ENCODE measurements at regions not wholly inside any gene's neighbourhood (a gene's known extent, or its start where the extent isn't known, plus 50 kb on each side); places are given as distances from the start of the nearest gene placed in this dataset.
A peak's percentile ranks its signal among the peaks of the same experiment; 100 is the strongest.

DNA sequence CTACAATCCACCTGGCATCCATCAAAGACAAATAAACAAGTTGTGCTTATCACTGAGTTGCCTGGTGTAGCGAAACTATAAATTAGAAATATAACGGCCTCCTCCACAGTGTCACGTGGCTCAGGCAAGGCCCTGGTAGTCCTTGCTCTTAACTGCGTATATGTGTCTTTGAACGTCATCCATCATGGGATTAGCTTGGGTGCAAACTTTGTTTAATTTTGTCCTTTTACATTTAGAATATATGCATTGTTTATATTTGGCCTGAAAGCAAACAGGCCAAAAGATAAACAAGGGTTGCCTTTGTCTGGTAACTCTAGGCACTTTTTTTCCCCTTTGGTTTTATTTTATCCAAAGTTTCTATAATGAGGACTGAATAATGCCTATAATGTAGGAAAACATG is 184.9 kb downstream of the KIT start:
- Histone ChIP-seq H3K27ac (no peak overlapping the region), H3K4me3 (no peak overlapping the region), H3K36me3 (no peaks in the 10 kb centered on the region), H3K27me3 (replicated peaks in 1 of 7) (no peaks in the 10 kb centered on the region), H3K9me3 (no peaks in the 10 kb centered on the region), H3K4me1 (no peaks in the 10 kb centered on the region)
- intact Hi-C loops (cut with DNase I; ENCODE audit: low total_unique reads) = no loop called here
- no peak for DNase-seq
- TF ChIP-seq POLR2A (IDR thresholded peaks at IDR 0.05) = no peak
- TF ChIP-seq, protein P1, sequence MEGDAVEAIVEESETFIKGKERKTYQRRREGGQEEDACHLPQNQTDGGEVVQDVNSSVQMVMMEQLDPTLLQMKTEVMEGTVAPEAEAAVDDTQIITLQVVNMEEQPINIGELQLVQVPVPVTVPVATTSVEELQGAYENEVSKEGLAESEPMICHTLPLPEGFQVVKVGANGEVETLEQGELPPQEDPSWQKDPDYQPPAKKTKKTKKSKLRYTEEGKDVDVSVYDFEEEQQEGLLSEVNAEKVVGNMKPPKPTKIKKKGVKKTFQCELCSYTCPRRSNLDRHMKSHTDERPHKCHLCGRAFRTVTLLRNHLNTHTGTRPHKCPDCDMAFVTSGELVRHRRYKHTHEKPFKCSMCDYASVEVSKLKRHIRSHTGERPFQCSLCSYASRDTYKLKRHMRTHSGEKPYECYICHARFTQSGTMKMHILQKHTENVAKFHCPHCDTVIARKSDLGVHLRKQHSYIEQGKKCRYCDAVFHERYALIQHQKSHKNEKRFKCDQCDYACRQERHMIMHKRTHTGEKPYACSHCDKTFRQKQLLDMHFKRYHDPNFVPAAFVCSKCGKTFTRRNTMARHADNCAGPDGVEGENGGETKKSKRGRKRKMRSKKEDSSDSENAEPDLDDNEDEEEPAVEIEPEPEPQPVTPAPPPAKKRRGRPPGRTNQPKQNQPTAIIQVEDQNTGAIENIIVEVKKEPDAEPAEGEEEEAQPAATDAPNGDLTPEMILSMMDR (IDR thresholded peaks at IDR 0.05 in 8 of 11, conservative IDR thresholded peaks at IDR 0.05 in 3 of 11) = no peak
- no peak for TF ChIP-seq POLR2AphosphoS5 (IDR thresholded peaks at IDR 0.05)
- WGBS, 5 donors = 86 to 99% (median 92%) methylated on average over 5 of the region's 5 CpGs

DNA sequence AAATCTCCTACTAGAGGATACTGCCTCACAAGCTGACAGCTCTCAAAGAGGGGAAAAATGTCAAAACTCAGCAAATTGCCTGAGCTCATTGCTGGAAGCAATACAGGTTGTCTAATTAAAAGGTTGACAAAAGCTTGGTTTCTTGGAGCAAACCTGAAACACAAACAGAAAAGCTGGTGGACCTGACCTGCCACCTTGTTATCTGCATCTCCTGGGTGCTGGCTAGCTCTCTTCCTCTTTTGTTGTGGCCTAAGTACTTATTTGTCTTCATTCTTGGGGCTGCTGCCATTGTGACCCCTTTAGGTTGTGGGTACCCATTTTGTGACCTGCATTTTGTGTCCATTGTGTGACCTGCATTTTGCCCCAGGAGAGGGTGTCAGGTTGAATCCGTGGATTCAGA is 184.5 kb downstream of the KIT start:
- no peak for TF ChIP-seq POLR2A (IDR thresholded peaks at IDR 0.05)
- no peak for TF ChIP-seq POLR2AphosphoS5 (IDR thresholded peaks at IDR 0.05)
- TF ChIP-seq, protein P1 (IDR thresholded peaks at IDR 0.05 in 8 of 11, conservative IDR thresholded peaks at IDR 0.05 in 3 of 11) = no peak
- H3K9me3 ChIP-seq = no peaks in the 10 kb centered on the region
- H3K27me3 ChIP-seq (replicated peaks in 1 of 7) = no peaks in the 10 kb centered on the region
- intact Hi-C loops (cut with DNase I; ENCODE audit: low total_unique reads) = no loop called here
- no peak overlapping the region for H3K4me3 ChIP-seq
- no peaks in the 10 kb centered on the region for H3K4me1 ChIP-seq
- H3K27ac ChIP-seq = no peak overlapping the region
- no peak for DNase-seq
- 88 to 100% (median 100%) methylated on average over 1 of the region's 1 CpG for WGBS, 5 donors
- no peaks in the 10 kb centered on the region for H3K36me3 ChIP-seq

DNA sequence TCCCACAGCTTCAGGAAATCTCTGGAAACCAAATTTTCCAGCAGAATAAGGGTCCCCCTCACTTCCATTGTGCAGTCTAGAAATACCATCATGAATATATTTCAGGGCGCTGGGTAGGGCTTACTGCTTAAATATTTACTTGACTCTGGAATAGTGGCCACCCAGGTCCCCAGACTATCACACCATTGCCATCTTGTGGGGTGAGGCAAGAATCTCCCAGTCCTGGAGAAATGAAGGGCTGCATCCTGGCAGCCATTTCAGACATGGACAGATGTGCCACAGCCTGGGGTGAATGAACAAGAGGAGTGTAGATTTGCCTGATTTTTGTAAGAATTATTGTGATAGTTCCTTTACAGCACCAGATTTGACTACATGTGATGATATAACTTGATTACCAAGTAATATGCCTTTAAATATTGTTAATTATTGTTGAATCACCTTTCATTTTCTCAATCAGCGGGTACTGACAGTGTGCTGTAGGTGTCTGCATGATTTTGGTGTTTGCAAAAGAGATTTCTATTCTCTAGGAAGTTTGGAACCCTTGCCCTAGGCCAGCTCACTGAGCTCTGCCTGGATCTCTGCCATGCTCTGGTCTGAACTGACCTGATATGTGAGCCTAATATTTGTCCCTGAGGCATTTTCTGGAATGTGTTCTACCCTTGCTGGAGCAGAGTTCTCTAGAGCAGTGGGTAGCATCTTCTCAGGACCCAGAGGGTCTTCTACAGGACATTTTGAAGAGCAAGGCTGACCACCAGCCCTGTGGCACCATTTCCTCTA is 183.4 kb downstream of the KIT start:
- intact Hi-C loops (cut with DNase I; ENCODE audit: low total_unique reads) = no loop called here
- Histone ChIP-seq H3K27ac (no peak overlapping the region), H3K27me3 (replicated peaks in 1 of 7) (no peaks in the 10 kb centered on the region), H3K36me3 (no peaks in the 10 kb centered on the region), H3K9me3 (no peaks in the 10 kb centered on the region), H3K4me3 (no peak overlapping the region), H3K4me1 (no peaks in the 10 kb centered on the region)
- WGBS, 5 donors = 66 to 91% (median 80%) methylated on average over 2 of the region's 2 CpGs
- no peak for DNase-seq
- TF ChIP-seq, protein P1 (IDR thresholded peaks at IDR 0.05 in 8 of 11, conservative IDR thresholded peaks at IDR 0.05 in 3 of 11) = peak in 2 of 11 experiments; percentile 7 to 17
- TF ChIP-seq POLR2A (IDR thresholded peaks at IDR 0.05) = no peak

DNA sequence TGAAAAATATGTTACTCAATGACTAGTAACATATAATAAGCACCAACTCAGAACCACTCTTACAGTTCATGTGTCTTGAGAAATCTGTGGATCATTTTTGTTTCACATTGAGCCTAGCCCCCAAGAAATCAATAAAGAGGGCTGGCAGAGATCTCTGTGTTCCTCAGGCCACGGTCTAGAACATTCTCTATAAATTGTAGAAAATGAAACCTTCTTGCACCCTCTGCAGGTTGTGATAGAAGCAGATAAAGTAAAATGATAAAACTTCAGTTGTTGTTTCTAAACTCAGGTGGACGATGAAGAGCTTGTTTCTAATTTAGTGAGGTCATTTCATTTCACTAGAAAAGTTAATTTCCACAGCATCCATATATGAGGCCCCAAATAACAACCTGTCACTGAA is 182.7 kb downstream of the KIT start:
- no peaks in the 10 kb centered on the region for H3K4me1 ChIP-seq
- TF ChIP-seq, protein P1 (IDR thresholded peaks at IDR 0.05 in 8 of 11, conservative IDR thresholded peaks at IDR 0.05 in 3 of 11) = no peak
- TF ChIP-seq POLR2A (IDR thresholded peaks at IDR 0.05) (no peak), POLR2AphosphoS5 (IDR thresholded peaks at IDR 0.05) (no peak)
- no peaks in the 10 kb centered on the region for H3K27me3 ChIP-seq (replicated peaks in 1 of 7)
- no peak for DNase-seq
- intact Hi-C loops (cut with DNase I; ENCODE audit: low total_unique reads) = no loop called here
- H3K27ac ChIP-seq = no peak overlapping the region
- no peaks in the 10 kb centered on the region for H3K9me3 ChIP-seq
- H3K4me3 ChIP-seq = no peak overlapping the region
- 25 to 54% (median 45%) methylated on average over 2 of the region's 2 CpGs for WGBS, 5 donors
- H3K36me3 ChIP-seq = no peaks in the 10 kb centered on the region
